HL-60 (cell line): ENCODE measurements at regions not wholly inside any gene's neighbourhood (a gene's known extent, or its start where the extent isn't known, plus 50 kb on each side); places are given as distances from the start of the nearest gene placed in this dataset.

Experiments used
- DNase-seq, 2 experiments: peaks; one replicate each; pipeline ENCODE4 v3.0.0-alpha.2; 2010 to 2020; ENCODE audit warnings: low read depth in 1 of 2, low spot score in 1 of 2
- H3K27ac ChIP-seq: fragments of 250-450 bp; sonication (Bioruptor Pico); replicated peaks from 2 replicates; pipeline ENCODE4 v1.5.1; 2020; ENCODE audit warnings: mild to moderate bottlenecking, moderate library complexity
- H3K27me3 ChIP-seq: fragments of 250-450 bp; sonication (Bioruptor Pico); 2 replicates; pipeline ENCODE4 v1.5.1; 2021; ENCODE audit warnings: mild to moderate bottlenecking, moderate library complexity; ENCODE audit not compliant: insufficient read depth, poor library complexity, severe bottlenecking
- H3K4me3 ChIP-seq: replicated peaks from 2 replicates; pipeline ENCODE4 v1.5.1; 2011; ENCODE audit warnings: mild to moderate bottlenecking, control low read depth, low read length; ENCODE audit not compliant: insufficient read depth
- CTCF ChIP-seq: IDR thresholded peaks from one replicate; pipeline ENCODE4 v1.5.1; 2011; ENCODE audit warnings: low read length, control low read depth, inconsistent platforms; ENCODE audit not compliant: insufficient read depth
- GABPA ChIP-seq: IDR thresholded peaks from 2 replicates; pipeline ENCODE4 v1.6.1; 2012; ENCODE audit warnings: low read depth
- POLR2AphosphoS5 ChIP-seq: IDR thresholded peaks from 2 replicates; pipeline ENCODE4 v1.6.1; 2012; ENCODE audit warnings: low read depth
- REST ChIP-seq: IDR thresholded peaks from 2 replicates; pipeline ENCODE4 v1.6.1; 2012; ENCODE audit warnings: low read depth; ENCODE audit not compliant: insufficient replicate concordance
- SPI1 ChIP-seq: IDR thresholded peaks from 2 replicates; pipeline ENCODE4 v1.6.1; 2012; ENCODE audit warnings: low read depth, mild to moderate bottlenecking, borderline replicate concordance

- Histone ChIP-seq H3K4me3 (no peak overlapping the region), H3K27me3 (no peaks in the 10 kb centered on the region), H3K27ac (no peak overlapping the region)
- DNase-seq: no peak
- TF ChIP-seq POLR2AphosphoS5 (no peak), REST (no peak), SPI1 (no peak), GABPA (no peak), CTCF (no peak)
These were observed 222.0 kb upstream of the ARGLU1 start for GRCh38 chr13:106789911-106790310.

- TF ChIP-seq GABPA (no peak), SPI1 (peak; percentile 91)
These were observed 218.1 kb upstream of the ARGLU1 start for GRCh38 chr13:106786006-106786563.

GRCh38 chr13:106774621-106775020 is 206.7 kb upstream of the ARGLU1 start:
- TF ChIP-seq REST: no peak

More at GRCh38 chr13:106786006-106786563, 218.1 kb upstream of the ARGLU1 start:
- no peaks in the 10 kb centered on the region for H3K27me3 ChIP-seq
- DNase-seq: peak; percentile 15 to 60
- no peak overlapping the region for H3K4me3 ChIP-seq
- H3K27ac ChIP-seq: no peak overlapping the region

GRCh38 chr13:106772006-106772601 is 204.2 kb upstream of the ARGLU1 start:
- Histone ChIP-seq H3K27ac (no peak overlapping the region), H3K4me3 (no peak overlapping the region), H3K27me3 (no peaks in the 10 kb centered on the region)
- no peak for DNase-seq
- no peak for TF ChIP-seq SPI1
- no peak for TF ChIP-seq POLR2AphosphoS5

More at GRCh38 chr13:106774621-106775020, 206.7 kb upstream of the ARGLU1 start:
- H3K4me3 ChIP-seq: no peak overlapping the region
- H3K27me3 ChIP-seq: no peaks in the 10 kb centered on the region
- no peak for DNase-seq
- no peak overlapping the region for H3K27ac ChIP-seq

GRCh38 chr13:106768991-106769390 is 201.1 kb upstream of the ARGLU1 start:
- DNase-seq: no peak
- Histone ChIP-seq H3K27ac (no peak overlapping the region), H3K27me3 (no peaks in the 10 kb centered on the region), H3K4me3 (no peak overlapping the region)
- TF ChIP-seq POLR2AphosphoS5: no peak
- no peak for TF ChIP-seq CTCF
- TF ChIP-seq REST: no peak
- no peak for TF ChIP-seq GABPA
- no peak for TF ChIP-seq SPI1
